Aorta (tissue), 5 donors: ENCODE measurements at regions not wholly inside any gene's neighbourhood (a gene's known extent, or its start where the extent isn't known, plus 50 kb on each side); places are given as distances from the start of the nearest gene placed in this dataset.

Experiments used
- ATAC-seq: fragments of 200-7000 bp; cut with Tn5 transposase; one replicate; pipeline ENCODE4 v1.9.1; 2022; ENCODE audit warnings: moderate library complexity; ENCODE audit not compliant: low FRiP score
- DNase-seq, 2 donors: peaks; one replicate each; pipeline ENCODE4 v3.0.0-alpha.2; 2020
- H3K27ac ChIP-seq, 2 donors: one replicate each; pipeline ENCODE4 v1.5.1; 2013; ENCODE audit warnings: low read length in 2 of 2, mild to moderate bottlenecking in 2 of 2, moderate library complexity in 2 of 2, control low read depth in 1 of 2, inconsistent platforms in 1 of 2, low read depth in 1 of 2
- H3K27me3 ChIP-seq, 2 donors: one replicate each; pipeline ENCODE4 v1.6.1; 2013; ENCODE audit warnings: control low read depth in 1 of 2, low read length in 1 of 2, mild to moderate bottlenecking in 1 of 2, moderate library complexity in 1 of 2; ENCODE audit not compliant: insufficient read depth in 2 of 2, control insufficient read depth in 1 of 2
- H3K36me3 ChIP-seq, 2 donors: one replicate each; pipeline ENCODE4 v1.6.1; 2013; ENCODE audit warnings: control low read depth in 1 of 2, low read length in 1 of 2, mild to moderate bottlenecking in 1 of 2; ENCODE audit not compliant: insufficient read depth in 2 of 2, control insufficient read depth in 1 of 2
- H3K4me1 ChIP-seq, 2 donors: one replicate each; pipeline ENCODE4 v1.6.1; 2013; ENCODE audit warnings: low read length in 2 of 2, control low read depth in 1 of 2, mild to moderate bottlenecking in 1 of 2, moderate library complexity in 1 of 2; ENCODE audit not compliant: insufficient read depth in 2 of 2, control insufficient read depth in 1 of 2
- H3K4me3 ChIP-seq, 2 donors: one replicate each; pipeline ENCODE4 v1.5.1; 2013; ENCODE audit warnings: low read length in 2 of 2, control low read depth in 1 of 2, mild to moderate bottlenecking in 1 of 2
- H3K9me3 ChIP-seq: one replicate; pipeline ENCODE4 v1.6.1; 2013; ENCODE audit warnings: mild to moderate bottlenecking, low read length; ENCODE audit not compliant: control insufficient read depth
- WGBS, 2 donors: extraction: QIAGEN DNeasy Blood & Tissue Kit; methylation state at CpG; one replicate each; pipeline ENCODE4 v1.1.7; 2013; 5-methylcytosine and 5-hydroxymethylcytosine counted together
- intact Hi-C, 2 donors: fragments of 100-400 bp; cut with DNase I; formaldehyde crosslinking; loops; one replicate each; pipeline versions ENCODE4 v1.14.2 to v1.15.0; 2022
- donor health status: healthy with polysubstance abuse.
- donor health status: Bipolar disorder and iron deficiency.
- donor health status: DM: no; HTN: no; CAD: no.
- donor health status: DM: no; HTN: no; CAD: no.
- donor health status: DM: yes; HTN: yes; CAD: no.

GRCh38 chr3:56883828-56884227, 82.1 kb upstream of the ARHGEF3 start:
- H3K27me3 ChIP-seq, result no peaks in the 10 kb centered on the region
- H3K4me1 ChIP-seq, result no peaks in the 10 kb centered on the region
- DNase-seq, result no peak
- H3K36me3 ChIP-seq, result no peaks in the 10 kb centered on the region
- no peak overlapping the region for H3K27ac ChIP-seq
- H3K9me3 ChIP-seq, result no peaks in the 10 kb centered on the region
- ATAC-seq, result no peak
- H3K4me3 ChIP-seq, result no peak overlapping the region
- intact Hi-C loops, result no loop called here

- DNase-seq (no peak), ATAC-seq (no peak)
- Histone ChIP-seq H3K27me3 (no peaks in the 10 kb centered on the region), H3K9me3 (no peaks in the 10 kb centered on the region), H3K36me3 (no peaks in the 10 kb centered on the region), H3K4me3 (no peak overlapping the region), H3K27ac (no peak overlapping the region), H3K4me1 (peaks cover 0 to 2% of the 10 kb centered on the region in 2 donors)
- intact Hi-C loops, result no loop called here
These were observed 81.1 kb upstream of the ARHGEF3 start for GRCh38 chr3:56882896-56883295.

- no peak overlapping the region for H3K4me3 ChIP-seq
- ATAC-seq, result no peak
- H3K9me3 ChIP-seq, result no peaks in the 10 kb centered on the region
- no peak overlapping the region for H3K27ac ChIP-seq
- no peaks in the 10 kb centered on the region for H3K36me3 ChIP-seq
- WGBS, 2 donors, result 96 to 97% methylated on average over 2 of the region's 2 CpGs
- no peak for DNase-seq
- intact Hi-C loops, result no loop called here
- H3K4me1 ChIP-seq, result peaks cover 0 to 2% of the 10 kb centered on the region in 2 donors
- no peaks in the 10 kb centered on the region for H3K27me3 ChIP-seq
These were observed 80.1 kb upstream of the ARHGEF3 start for GRCh38 chr3:56881841-56882240.

GRCh38 chr3:56880720-56881575, 79.2 kb upstream of the ARHGEF3 start:
- intact Hi-C loops, result no loop called here
- 96 to 97% methylated on average over 8 of the region's 8 CpGs for WGBS, 2 donors
- ATAC-seq, result no peak

GRCh38 chr3:56879436-56880215, 77.9 kb upstream of the ARHGEF3 start:
- Histone ChIP-seq H3K9me3 (no peaks in the 10 kb centered on the region), H3K27ac (no peak overlapping the region), H3K36me3 (no peaks in the 10 kb centered on the region), H3K4me1 (peaks cover 0 to 2% of the 10 kb centered on the region in 2 donors), H3K27me3 (no peaks in the 10 kb centered on the region), H3K4me3 (no peak overlapping the region)
- WGBS, 2 donors, result 42 to 80% methylated on average over 3 of the region's 3 CpGs
- DNase-seq (no peak), ATAC-seq (no peak)
- intact Hi-C loops, result no loop called here

More at GRCh38 chr3:56880720-56881575, 79.2 kb upstream of the ARHGEF3 start:
- Histone ChIP-seq H3K36me3 (no peaks in the 10 kb centered on the region), H3K27me3 (no peaks in the 10 kb centered on the region), H3K4me1 (peaks cover 0 to 2% of the 10 kb centered on the region in 2 donors), H3K27ac (no peak overlapping the region), H3K4me3 (no peak overlapping the region), H3K9me3 (no peaks in the 10 kb centered on the region)
- no peak for DNase-seq

- H3K36me3 ChIP-seq, result no peaks in the 10 kb centered on the region
- no peak overlapping the region for H3K4me3 ChIP-seq
- no peaks in the 10 kb centered on the region for H3K27me3 ChIP-seq
- intact Hi-C loops, result no loop called here
- no peaks in the 10 kb centered on the region for H3K9me3 ChIP-seq
- no peak overlapping the region for H3K27ac ChIP-seq
- no peak for DNase-seq
- H3K4me1 ChIP-seq, result peaks cover 0 to 2% of the 10 kb centered on the region in 2 donors
- 7 to 11% methylated on average over 8 of the region's 8 CpGs for WGBS, 2 donors
- ATAC-seq, result no peak
These were observed 76.3 kb upstream of the ARHGEF3 start for GRCh38 chr3:56878074-56878473.

- Histone ChIP-seq H3K9me3 (no peaks in the 10 kb centered on the region), H3K36me3 (no peaks in the 10 kb centered on the region), H3K4me3 (no peak overlapping the region), H3K27ac (no peak overlapping the region), H3K27me3 (no peaks in the 10 kb centered on the region), H3K4me1 (peaks cover 0 to 2% of the 10 kb centered on the region in 2 donors)
- WGBS, 2 donors, result 52 to 76% methylated on average over 2 to 3 of the region's 3 CpGs
- ATAC-seq, result no peak
- intact Hi-C loops, result loop anchor here in 1 of 2 donors (2.0 kb wide), 1 partner anchor 30 kb away; no protein-coding TSS in a partner anchor
- no peak for DNase-seq
These were observed 75.2 kb upstream of the ARHGEF3 start for GRCh38 chr3:56876916-56877315.

- no peak overlapping the region for H3K4me3 ChIP-seq
- 90 to 92% methylated on average over 4 of the region's 4 CpGs for WGBS, 2 donors
- ATAC-seq (no peak), DNase-seq (no peak)
- H3K27me3 ChIP-seq, result no peaks in the 10 kb centered on the region
- H3K4me1 ChIP-seq, result peaks cover 0 to 2% of the 10 kb centered on the region in 2 donors
- no peaks in the 10 kb centered on the region for H3K36me3 ChIP-seq
- H3K27ac ChIP-seq, result no peak overlapping the region
- intact Hi-C loops, result no loop called here
- no peaks in the 10 kb centered on the region for H3K9me3 ChIP-seq
These were observed 72.5 kb upstream of the ARHGEF3 start for GRCh38 chr3:56874269-56874668.

GRCh38 chr3:56870436-56870835, 68.7 kb upstream of the ARHGEF3 start:
- Histone ChIP-seq H3K36me3 (no peaks in the 10 kb centered on the region), H3K4me1 (no peaks in the 10 kb centered on the region), H3K4me3 (no peak overlapping the region), H3K9me3 (no peaks in the 10 kb centered on the region), H3K27ac (no peak overlapping the region), H3K27me3 (no peaks in the 10 kb centered on the region)
- intact Hi-C loops, result no loop called here
- DNase-seq (no peak), ATAC-seq (no peak)
- WGBS, 2 donors, result 36 to 77% methylated on average over 1 of the region's 1 CpG
